ENCODE measurements at regions not wholly inside any gene's neighbourhood (a gene's known extent, or its start where the extent isn't known, plus 50 kb on each side); places are given as distances from the start of the nearest gene placed in this dataset.

- DNase-seq, result no peak
These were observed 90.0 kb downstream of the FAM174B start for GRCh38 chr15:92565351-92566125.

DNA sequence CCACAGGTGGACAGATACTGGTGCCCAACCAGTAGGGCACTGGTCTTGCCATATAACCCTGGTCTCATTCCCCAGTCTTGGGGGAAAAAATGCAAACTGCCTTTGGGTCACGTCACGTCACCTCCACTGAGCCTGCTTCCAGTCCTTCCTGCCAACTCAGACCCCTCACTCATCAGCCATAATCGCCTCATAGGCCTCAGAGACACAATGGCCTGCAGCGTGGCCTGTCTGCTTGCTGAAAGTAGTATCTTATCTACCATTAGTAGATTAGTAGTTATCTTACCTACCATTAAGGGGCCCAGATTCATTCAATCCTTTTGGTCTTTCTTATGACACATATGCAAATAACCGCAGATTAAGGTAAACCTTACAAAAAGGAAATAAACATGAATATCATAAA is 93.8 kb downstream of the FAM174B start:
- no peak for DNase-seq

- no peak for DNase-seq
These were observed 102.3 kb downstream of the FAM174B start for GRCh38 chr15:92553317-92553716.

DNA sequence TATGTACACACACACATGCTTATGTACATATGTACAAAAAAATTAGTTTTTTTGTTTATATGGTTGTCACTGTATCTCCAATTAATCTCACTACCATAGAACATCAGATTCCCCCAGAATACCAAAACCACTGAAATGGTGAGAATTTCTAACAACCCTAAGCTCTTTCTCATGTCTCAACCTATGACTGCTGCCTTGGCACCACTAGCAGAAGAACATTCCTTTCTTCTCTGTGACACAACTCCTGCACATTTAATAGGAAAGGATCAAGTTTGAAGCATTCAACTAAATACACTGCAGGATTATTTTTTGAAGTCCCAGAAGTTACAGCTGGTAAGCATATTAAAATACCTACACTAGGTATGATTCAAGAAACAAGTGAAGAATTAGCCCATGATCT is 109.6 kb downstream of the FAM174B start:
- no peak for DNase-seq

DNA sequence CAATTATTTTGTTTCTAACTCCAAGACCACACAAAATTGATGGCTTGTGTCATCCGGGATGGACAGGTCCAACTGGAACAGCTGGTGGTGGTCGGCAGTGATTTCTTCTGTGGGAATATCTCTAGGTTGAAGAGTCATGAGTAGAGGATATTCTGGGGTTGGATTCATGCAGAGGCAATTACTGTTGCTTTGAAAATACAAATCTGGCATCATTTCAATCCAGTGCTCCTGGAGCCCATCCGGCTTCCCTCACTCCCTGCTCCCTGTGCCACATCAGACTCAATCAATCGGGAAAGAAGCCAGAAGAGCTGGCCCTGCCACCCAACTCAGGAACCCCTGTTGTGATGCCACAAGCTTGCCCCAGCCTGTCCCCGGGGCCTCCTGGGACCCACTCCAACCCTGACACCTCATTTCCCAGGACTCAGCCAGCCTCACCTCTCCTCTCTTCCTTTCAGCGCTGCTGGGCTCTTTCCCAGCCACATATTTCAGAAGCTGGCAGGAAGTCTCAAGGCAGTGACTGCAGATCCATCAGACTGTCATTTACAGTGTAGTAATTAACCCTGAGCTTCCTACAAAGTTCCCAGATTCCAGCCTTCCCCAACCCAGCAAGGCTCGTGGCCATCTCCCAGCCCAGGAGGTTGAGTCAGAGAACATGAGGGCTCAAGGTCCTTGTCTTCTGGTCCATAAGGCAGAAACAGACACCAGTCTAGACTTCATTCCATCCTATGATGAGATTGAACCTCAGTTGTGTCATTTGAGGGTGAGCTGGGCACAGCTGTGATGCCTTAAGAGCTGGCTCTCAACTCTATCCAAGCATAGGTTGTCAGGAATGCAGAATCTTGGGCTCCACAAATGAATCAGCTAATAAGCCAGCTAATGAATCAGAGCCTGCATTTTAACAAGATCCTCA is 114.0 kb downstream of the FAM174B start:
- no peak for DNase-seq

DNA sequence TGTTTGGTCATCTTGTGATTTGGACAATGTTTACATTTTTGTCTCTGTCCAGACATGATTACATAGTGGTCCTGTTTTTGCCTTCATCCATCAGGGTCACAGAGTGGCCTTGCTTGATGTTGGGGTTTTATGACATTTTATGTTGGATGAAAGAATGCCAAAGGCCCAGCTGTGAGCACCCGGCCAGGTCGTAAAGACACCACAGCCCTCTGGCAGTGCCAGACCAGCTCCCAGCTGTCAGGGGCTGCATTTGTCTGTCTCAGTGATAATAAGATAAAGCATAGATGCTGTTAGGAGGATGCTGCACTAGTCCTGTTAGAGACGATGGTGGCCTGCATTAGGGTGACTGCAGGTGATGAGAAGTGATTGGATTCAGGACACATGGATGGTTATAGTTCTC is 117.5 kb downstream of the FAM174B start:
- no peak for DNase-seq

- DNase-seq, result no peak
These were observed 122.3 kb downstream of the FAM174B start for GRCh38 chr15:92533298-92533697.

DNA sequence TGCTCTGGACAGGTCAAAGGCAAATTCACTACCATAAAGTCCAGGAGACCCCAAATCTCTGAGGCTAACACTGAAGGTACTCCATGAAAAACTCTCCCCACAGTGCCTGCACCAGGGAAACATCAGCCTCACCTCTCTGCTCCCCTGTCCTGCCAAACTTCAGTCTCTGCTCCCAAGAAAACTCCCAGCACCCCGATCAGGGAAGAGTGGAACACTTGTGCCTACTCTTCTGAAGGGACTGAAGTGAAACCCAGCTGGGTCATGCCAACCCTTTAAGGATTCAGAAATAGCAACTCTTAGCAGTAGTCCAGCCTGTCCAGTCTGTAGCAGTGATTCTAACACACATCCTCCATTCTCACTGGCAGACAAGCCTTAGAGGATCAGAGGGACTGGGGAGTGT is 124.2 kb downstream of the FAM174B start:
- DNase-seq, result no peak

GRCh38 chr15:92528736-92529135 is 126.8 kb downstream of the FAM174B start:
- DNase-seq, result no peak

DNA sequence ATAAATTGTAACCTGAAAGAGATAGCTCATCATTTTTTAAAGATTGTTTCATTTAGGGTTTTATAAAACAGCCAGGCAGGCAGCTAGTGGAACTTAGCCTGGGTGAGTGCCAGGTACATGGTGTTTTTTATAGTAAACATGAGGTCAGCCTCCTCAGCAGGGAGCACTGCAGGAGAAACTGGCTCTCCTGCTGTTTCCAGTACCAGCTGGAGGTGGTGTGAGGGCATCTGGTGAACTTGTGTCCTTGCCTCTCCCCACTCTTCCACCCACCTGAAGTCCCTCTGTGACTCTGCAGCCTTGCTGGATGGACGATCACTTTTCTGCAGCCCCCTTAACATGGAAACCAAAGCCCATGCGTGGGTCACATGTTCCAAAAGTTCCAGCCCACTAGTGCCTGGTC is 128.4 kb downstream of the FAM174B start:
- DNase-seq, result no peak

DNA sequence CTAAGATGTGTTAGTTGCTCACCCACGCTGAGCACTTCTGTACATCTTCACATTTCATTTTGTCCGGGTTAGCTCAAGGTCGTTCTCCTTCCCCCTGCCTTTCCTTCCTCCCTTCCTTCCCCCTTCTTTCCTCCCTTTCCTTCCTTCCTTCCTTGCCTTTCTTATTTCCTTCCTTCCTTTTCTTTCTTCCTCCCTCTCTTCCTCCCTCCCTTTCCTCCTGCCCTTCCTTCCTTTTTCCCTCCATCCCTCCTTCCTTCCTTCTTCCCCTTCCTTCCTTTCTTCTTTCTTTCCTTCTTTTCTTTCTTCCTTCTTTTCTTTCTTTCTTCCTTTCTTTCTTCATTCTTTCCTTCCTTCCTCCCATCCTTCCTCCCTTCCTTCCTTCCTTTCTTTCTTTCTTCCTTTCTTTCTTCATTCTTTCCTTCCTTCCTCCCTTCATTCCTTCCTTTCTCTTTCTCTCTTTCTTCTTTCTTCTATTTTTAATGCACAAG is 129.8 kb downstream of the FAM174B start:
- no peak for DNase-seq

DNA sequence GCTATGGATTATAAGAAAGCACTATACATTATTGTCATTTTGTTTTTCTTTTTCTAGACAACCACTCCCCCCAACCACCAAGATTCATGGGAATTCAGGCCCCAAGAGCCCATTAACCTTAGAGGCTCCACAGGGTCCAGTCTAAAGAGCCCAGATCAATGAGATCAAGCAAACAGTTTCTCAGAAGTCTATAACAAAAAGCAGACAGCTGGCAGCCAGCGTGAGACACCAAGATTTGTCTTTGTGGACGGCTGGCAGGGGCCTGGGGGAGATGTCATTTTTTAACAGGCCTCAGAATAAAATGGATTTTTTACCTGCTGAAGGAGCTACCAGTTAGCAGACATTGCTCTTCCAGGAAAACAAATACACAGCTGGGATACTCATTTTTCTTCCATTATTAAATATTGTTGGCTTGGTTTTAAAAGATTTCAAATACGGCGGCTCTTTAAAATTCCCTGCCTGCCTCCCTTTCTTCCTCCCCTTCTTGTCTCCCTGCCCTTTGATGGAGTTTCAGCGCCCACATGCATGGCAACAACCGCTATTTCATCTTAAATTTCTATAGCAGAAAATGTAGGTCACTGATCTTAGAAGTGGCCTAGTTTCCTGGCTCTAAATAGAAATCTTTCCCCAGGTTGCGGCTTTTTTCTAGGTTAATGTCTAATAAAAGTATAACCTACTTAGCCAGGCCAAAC is 130.6 kb downstream of the FAM174B start:
- DNase-seq, result no peak

GRCh38 chr15:92524161-92524560 is 130.5 kb downstream of the ST8SIA2 start:
- DNase-seq, result no peak

- no peak for DNase-seq
These were observed 129.5 kb downstream of the ST8SIA2 start for GRCh38 chr15:92523176-92523575.

DNA sequence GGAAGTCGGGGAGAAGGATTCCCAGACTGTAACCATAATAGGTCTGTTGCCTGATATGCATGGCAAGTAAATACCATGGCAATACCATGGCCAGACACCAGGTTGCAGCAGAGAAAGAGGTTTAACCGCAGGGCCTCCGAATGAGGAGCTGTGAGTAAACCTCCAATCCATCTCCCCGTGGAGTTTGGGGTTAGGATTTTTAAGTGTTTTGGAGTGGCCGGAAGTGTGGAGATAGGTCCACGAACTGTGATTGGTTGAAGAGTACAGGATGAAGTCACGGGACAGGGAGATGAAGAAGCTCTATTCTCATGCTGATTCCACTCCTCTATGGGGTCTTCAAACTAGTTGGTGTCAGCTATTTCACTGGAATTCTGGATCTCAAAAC is 127.9 kb downstream of the ST8SIA2 start:
- DNase-seq, result peak in 1 of 4 experiments; percentile 22

DNA sequence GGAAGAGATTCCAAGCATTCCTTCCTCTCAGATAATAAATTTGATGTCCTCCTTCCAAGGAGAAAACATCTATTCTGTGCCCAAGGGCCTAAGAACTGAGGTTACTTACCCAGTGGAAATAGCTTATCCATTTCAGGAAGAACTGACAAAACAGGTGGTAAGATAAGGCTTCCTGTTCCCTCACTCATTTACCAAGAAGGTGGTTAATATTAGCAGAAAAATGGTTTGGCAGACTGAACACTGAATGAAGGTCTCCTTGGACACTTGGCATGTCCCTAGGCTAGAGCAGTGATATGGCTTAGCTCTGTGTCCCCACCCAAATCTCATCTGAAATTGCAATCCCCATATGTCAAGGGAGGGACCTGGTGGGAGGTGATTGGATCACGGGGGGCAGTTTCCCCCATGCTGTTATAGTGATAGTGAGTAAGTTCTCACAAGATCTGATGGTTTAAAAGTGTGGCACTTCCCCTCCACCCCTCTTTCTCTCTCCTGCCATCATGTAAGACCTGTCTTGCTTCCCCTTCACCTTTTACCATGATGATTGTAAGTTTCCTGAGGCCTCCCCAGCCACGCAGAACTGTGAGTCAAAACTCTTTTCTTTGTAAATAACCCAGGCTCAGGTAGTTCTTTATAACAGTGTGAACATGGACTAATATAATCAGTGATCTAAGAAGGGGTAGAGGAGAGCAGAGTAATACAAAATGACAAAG is 127.4 kb downstream of the ST8SIA2 start:
- no peak for DNase-seq

DNA sequence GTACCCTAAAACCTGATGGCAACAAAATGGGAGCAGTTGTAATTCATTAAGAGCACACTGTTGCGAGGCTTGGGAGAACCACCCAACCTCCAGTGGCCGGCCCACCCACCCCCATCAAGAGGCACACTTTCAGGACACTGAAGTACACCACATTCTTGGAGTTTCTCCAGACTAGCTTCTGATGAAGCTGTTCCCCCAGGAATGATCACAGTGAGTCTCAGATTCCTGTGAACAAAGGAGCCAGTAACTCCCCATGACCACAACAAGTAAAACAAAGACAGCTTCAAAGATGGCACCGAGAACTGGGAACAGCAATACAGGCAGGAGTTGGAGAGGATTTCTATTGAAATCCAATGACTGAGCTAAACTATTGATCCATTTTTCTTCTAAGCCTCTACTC is 126.0 kb downstream of the ST8SIA2 start:
- no peak for DNase-seq

All from activated naive CD4-positive, alpha-beta T cell (primary cell).